Ectodermal cell (in vitro differentiated cells): ENCODE measurements at regions not wholly inside any gene's neighbourhood (a gene's known extent, or its start where the extent isn't known, plus 50 kb on each side); places are given as distances from the start of the nearest gene placed in this dataset.

Experiments used
- H3K27ac ChIP-seq: 2 replicates; pipeline ENCODE4 v1.7.0; 2013; ENCODE audit warnings: mild to moderate bottlenecking, low read depth, low read length; ENCODE audit not compliant: insufficient read depth, poor library complexity, severe bottlenecking
- H3K27me3 ChIP-seq: 2 replicates; pipeline ENCODE4 v1.7.0; 2013; ENCODE audit warnings: mild to moderate bottlenecking, low read length; ENCODE audit not compliant: insufficient read depth, control insufficient read depth, poor library complexity, severe bottlenecking
- H3K36me3 ChIP-seq: one replicate; pipeline ENCODE4 v1.7.0; 2013; ENCODE audit warnings: low read length; ENCODE audit not compliant: control insufficient read depth, insufficient read depth
- H3K4me1 ChIP-seq: one replicate; pipeline ENCODE4 v1.7.0; 2013; ENCODE audit warnings: low read length; ENCODE audit not compliant: control insufficient read depth, insufficient read depth
- H3K4me3 ChIP-seq: 2 replicates; pipeline ENCODE4 v1.7.0; 2013; ENCODE audit warnings: low read depth, low read length, control low read depth; ENCODE audit not compliant: insufficient read depth
- H3K9me3 ChIP-seq: 2 replicates; pipeline ENCODE4 v1.7.0; 2013; ENCODE audit warnings: mild to moderate bottlenecking, low read length, moderate library complexity; ENCODE audit not compliant: control insufficient read depth
- WGBS, 2 experiments: methylation state at CpG; one replicate each; pipeline ENCODE4 v1.1.7; 2013; ENCODE audit warnings: missing lambda C conversion rate in 2 of 2; 5-methylcytosine and 5-hydroxymethylcytosine counted together

- Histone ChIP-seq H3K36me3 (no peaks in the 10 kb centered on the region), H3K27me3 (no peaks in the 10 kb centered on the region), H3K9me3 (no peaks in the 10 kb centered on the region), H3K4me1 (no peaks in the 10 kb centered on the region), H3K27ac (no peak overlapping the region), H3K4me3 (no peak overlapping the region)
- 93 to 94% methylated on average over 6 to 7 of the region's 7 CpGs for WGBS, 2 experiments
Observed at GRCh38 chr12:23211384-23212320, 586.7 kb downstream of the ETNK1 start.

- no peaks in the 10 kb centered on the region for H3K36me3 ChIP-seq
- no peak overlapping the region for H3K27ac ChIP-seq
- H3K4me3 ChIP-seq = no peak overlapping the region
- H3K4me1 ChIP-seq = no peaks in the 10 kb centered on the region
- H3K9me3 ChIP-seq = no peaks in the 10 kb centered on the region
- H3K27me3 ChIP-seq = no peaks in the 10 kb centered on the region
Observed at GRCh38 chr12:23217158-23217557, 592.2 kb downstream of the ETNK1 start.

GRCh38 chr12:23217667-23218066 is 592.7 kb downstream of the ETNK1 start:
- Histone ChIP-seq H3K27me3 (no peaks in the 10 kb centered on the region), H3K36me3 (no peaks in the 10 kb centered on the region), H3K4me1 (no peaks in the 10 kb centered on the region), H3K27ac (no peak overlapping the region), H3K9me3 (no peaks in the 10 kb centered on the region), H3K4me3 (no peak overlapping the region)
- WGBS, 2 experiments = 87 to 100% methylated on average over 2 of the region's 2 CpGs

- Histone ChIP-seq H3K27ac (no peak overlapping the region), H3K9me3 (no peaks in the 10 kb centered on the region), H3K36me3 (no peaks in the 10 kb centered on the region), H3K4me1 (no peaks in the 10 kb centered on the region), H3K4me3 (no peak overlapping the region), H3K27me3 (no peaks in the 10 kb centered on the region)
- WGBS, 2 experiments = 65 to 73% methylated on average over 4 of the region's 4 CpGs
Observed at GRCh38 chr12:23221066-23221465, 596.1 kb downstream of the ETNK1 start.

- Histone ChIP-seq H3K36me3 (no peaks in the 10 kb centered on the region), H3K27ac (no peak overlapping the region), H3K4me3 (no peak overlapping the region), H3K4me1 (no peaks in the 10 kb centered on the region), H3K9me3 (no peaks in the 10 kb centered on the region), H3K27me3 (no peaks in the 10 kb centered on the region)
- 88 to 96% methylated on average over 1 of the region's 1 CpG for WGBS, 2 experiments
Observed at GRCh38 chr12:23221926-23222325, 597.0 kb downstream of the ETNK1 start.

- H3K4me1 ChIP-seq = no peaks in the 10 kb centered on the region
- 93 to 96% methylated on average over 3 of the region's 3 CpGs for WGBS, 2 experiments
- H3K27me3 ChIP-seq = no peaks in the 10 kb centered on the region
- no peaks in the 10 kb centered on the region for H3K9me3 ChIP-seq
- H3K4me3 ChIP-seq = no peak overlapping the region
- H3K27ac ChIP-seq = no peak overlapping the region
- H3K36me3 ChIP-seq = no peaks in the 10 kb centered on the region
Observed at GRCh38 chr12:23222801-23223200, 597.8 kb downstream of the ETNK1 start.

- Histone ChIP-seq H3K27me3 (no peaks in the 10 kb centered on the region), H3K4me3 (no peak overlapping the region), H3K36me3 (no peaks in the 10 kb centered on the region), H3K27ac (no peak overlapping the region), H3K4me1 (no peaks in the 10 kb centered on the region), H3K9me3 (no peaks in the 10 kb centered on the region)
- 76 to 93% methylated on average over 2 of the region's 2 CpGs for WGBS, 2 experiments
Observed at GRCh38 chr12:23228101-23228500, 603.1 kb downstream of the ETNK1 start.

GRCh38 chr12:23230899-23231298 is 605.9 kb downstream of the ETNK1 start:
- Histone ChIP-seq H3K27me3 (no peaks in the 10 kb centered on the region), H3K27ac (no peak overlapping the region), H3K36me3 (no peaks in the 10 kb centered on the region), H3K4me3 (no peak overlapping the region), H3K9me3 (no peaks in the 10 kb centered on the region), H3K4me1 (no peaks in the 10 kb centered on the region)
- WGBS, 2 experiments = 91 to 93% methylated on average over 2 of the region's 2 CpGs

GRCh38 chr12:23236066-23236780 is 611.3 kb downstream of the ETNK1 start:
- H3K36me3 ChIP-seq = no peaks in the 10 kb centered on the region
- H3K4me1 ChIP-seq = no peaks in the 10 kb centered on the region
- no peaks in the 10 kb centered on the region for H3K27me3 ChIP-seq
- 92 to 94% methylated on average over 7 of the region's 7 CpGs for WGBS, 2 experiments
- no peak overlapping the region for H3K27ac ChIP-seq
- H3K4me3 ChIP-seq = no peak overlapping the region
- H3K9me3 ChIP-seq = no peaks in the 10 kb centered on the region

- H3K27ac ChIP-seq = no peak overlapping the region
- H3K27me3 ChIP-seq = no peaks in the 10 kb centered on the region
- no peaks in the 10 kb centered on the region for H3K36me3 ChIP-seq
- no peaks in the 10 kb centered on the region for H3K4me1 ChIP-seq
- H3K4me3 ChIP-seq = no peak overlapping the region
- no CpG with 5 or more reads among the region's 1 CpG for WGBS, 2 experiments
- H3K9me3 ChIP-seq = no peaks in the 10 kb centered on the region
Observed at GRCh38 chr12:23236811-23237210, 611.8 kb downstream of the ETNK1 start.
